Right hindlimb (tissue), 1 donor: ENCODE measurements at regions not wholly inside any gene's neighbourhood (a gene's known extent, or its start where the extent isn't known, plus 50 kb on each side); places are given as distances from the start of the nearest gene placed in this dataset.
A peak's percentile ranks its signal among the peaks of the same experiment; 100 is the strongest.
"Not testable (repeated sequence)": the region's sequence is repeated elsewhere in the genome, so short reads cannot be mapped to it uniquely, and the experiment has no call there.

Experiments used
- DNase-seq: peaks from one replicate; pipeline ENCODE4 v3.0.0-alpha.2; 2018

DNA sequence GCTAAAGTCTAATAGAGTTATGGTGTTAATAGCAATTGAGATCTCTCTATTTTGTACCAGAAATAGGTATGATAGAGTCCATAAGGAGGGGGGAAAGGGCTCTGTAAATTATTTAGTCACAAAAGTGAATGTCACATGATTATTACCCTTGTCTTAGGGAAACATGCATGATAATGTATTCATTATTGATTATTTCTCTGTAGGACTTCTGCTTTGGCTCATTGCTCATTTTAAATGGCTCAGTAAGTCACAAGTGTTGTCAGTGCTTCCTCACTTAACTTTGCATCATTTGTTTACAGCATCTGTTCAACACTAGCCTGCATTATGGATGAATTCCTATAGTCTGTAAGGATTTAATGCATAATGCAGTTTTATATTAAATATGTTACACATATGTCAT, 788.8 kb upstream of the EDIL3 start:
- DNase-seq, result no peak

DNA sequence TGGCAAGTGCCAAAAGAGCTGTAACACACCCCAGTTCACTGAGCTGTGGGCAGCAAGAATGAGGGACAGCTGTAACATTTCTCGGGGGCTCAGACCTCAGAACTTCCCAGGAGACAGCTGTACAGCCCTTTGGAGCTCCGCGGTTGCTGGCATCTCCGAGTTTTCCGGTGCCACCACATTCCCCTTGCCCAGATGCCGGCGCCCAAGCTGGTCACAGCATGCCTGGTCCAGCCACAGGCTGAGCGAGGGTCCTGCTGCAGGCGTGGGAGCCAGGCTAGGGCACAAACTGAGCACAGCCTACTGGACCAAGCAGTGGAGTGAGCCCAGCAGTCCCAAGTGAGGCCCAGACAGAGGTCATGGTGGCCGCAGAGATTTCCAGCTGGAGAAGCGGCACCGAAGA, 797.7 kb upstream of the EDIL3 start:
- DNase-seq, result no peak

- DNase-seq, result no peak
Measured at GRCh38 chr5:85204289-85204688, 819.6 kb upstream of the EDIL3 start.

DNA sequence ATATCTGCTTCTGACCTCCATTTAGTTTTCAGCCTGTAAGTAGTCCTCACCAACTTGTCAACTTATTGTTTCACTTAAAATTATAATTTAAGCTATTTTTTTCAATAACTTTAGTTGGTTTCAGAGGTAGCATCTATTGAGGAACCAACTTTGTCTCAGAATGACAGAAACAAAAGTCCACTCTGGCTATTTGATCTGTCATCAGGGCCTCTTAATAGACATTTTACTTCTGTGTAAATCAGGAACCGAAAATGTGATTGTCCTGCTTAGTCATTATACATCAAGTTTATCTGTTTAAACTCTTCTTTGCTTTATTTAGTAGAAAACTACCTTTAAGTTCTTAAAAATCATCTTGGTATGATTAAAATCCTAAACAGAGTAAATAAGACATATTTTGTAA, 820.8 kb upstream of the EDIL3 start:
- no peak for DNase-seq

DNA sequence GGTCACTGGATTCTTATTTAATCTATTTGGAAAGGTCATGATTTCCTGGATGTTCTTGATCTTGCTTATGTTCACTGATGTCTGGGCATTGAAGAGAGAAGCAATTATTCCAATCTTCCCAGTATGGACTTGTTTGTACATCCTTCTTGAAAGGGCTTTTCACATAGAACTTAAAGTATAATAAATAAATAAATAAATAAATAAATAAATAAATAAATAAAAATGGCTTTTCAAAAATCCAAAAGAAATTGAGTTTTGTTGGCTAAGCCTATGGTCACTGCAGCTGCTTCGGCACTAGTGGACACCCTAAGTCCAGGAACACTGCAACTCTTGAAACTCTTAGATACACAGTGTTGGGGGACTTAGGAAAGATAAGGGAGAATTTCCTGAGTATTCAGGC, 840.7 kb upstream of the EDIL3 start:
- DNase-seq, result no peak

DNA sequence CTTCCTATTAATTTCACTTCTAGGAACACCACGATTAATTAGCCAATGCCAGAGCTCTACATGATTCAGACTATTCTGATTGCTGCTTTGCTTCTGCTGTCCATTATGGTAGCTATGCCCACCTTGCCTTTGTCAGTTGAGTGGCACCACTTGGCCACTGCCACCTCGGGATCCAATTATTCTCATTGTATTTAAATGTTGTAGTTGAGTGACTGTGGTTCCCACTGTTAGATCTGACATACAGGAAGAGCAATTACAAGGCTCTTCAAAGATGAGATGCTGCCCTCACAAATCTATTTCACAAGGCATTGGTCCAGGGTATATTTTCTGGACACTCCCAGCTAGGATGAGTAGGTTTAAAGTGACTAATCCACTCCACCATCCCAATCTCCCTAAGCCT, 864.5 kb upstream of the EDIL3 start:
- no peak for DNase-seq

DNA sequence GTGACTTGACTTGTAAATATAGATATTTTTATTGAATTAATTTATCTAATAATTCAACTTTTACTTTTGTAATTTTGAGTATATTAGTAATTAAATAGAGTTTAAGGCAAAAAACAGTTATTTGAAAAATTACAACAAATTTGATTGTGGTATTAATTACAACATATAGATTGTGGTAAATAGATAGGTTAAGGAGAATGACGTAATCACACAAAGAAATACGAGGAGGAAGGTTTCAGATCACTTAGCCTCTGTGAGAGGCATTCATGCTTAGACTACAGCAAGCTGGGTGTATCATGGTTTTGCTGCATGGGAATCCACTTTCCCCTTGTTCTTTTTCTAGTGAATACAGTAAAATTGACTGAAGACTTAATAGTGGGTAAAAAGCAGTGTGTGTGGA, 878.4 kb upstream of the EDIL3 start:
- DNase-seq, result no peak

- no peak for DNase-seq
Measured at GRCh38 chr5:85266692-85267091, 882.0 kb upstream of the EDIL3 start.

GRCh38 chr5:85268194-85268593, 883.5 kb upstream of the EDIL3 start:
- no peak for DNase-seq

DNA sequence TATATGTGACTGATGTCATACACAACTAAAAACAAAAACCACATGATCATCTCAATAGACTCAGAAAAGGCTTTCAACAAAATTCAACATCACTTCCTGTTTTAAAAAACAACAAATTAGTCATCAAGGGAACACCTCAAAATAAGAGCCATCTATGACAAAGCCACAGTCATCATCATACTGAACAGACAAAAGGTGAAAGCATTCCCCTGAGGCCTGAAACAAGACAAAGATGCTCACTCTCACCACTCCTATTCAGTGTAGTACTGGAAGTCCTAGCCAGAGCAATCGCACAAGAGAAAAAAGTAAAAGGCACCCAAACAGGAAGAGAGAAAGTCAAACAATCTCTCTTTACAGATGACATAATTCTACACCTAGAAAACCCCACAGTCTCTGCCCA, 893.5 kb upstream of the EDIL3 start:
- no peak for DNase-seq

DNA sequence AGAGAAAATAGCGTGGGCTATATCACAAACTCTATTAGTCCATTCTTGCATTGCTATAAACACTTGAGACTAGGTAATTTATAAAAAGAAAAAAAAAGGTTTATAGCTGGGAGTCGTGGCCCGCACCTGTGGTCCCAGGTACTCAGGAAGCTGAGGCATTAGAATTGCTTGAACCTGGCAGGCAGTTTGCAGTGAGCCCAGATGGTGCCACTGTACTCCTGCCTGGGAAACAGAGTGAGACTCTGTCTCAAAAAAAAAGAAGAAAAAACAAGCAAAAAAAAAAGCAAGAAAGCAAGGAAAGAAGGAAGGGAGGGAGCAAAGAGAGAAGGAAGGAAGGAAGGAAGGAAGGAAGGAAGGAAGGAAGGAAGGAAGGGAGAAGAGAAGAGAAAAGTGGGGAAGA, 904.2 kb upstream of the EDIL3 start:
- DNase-seq, result no peak

- DNase-seq, result peak; percentile 22
Measured at GRCh38 chr5:85293145-85293785, 908.6 kb upstream of the EDIL3 start.

DNA sequence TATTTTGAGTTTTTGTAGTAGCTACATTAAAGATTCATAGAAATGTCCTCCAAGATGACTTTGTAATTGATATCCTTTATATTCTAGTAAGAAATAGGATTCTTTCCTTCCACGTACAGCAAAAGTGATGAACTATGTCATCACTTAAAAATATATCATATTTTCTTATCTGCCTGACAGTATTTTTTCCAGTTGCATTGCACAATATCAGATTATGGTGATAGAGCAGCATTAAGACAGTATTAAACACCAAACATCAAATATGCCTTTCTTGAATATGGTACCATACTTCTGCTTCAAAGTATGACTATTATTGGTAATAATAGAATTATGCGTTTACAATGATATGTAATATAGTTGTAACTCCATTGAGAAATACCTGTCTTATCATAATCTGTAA, 919.8 kb upstream of the EDIL3 start:
- no peak for DNase-seq

- no peak for DNase-seq
Measured at GRCh38 chr5:85305766-85306165, 921.1 kb upstream of the EDIL3 start.

- DNase-seq, result no peak
Measured at GRCh38 chr5:85311536-85311935, 926.9 kb upstream of the EDIL3 start.

- no peak for DNase-seq
Measured at GRCh38 chr5:85320495-85320894, 935.8 kb upstream of the EDIL3 start.

GRCh38 chr5:85333276-85333675, 948.6 kb upstream of the EDIL3 start:
- DNase-seq, result no peak

DNA sequence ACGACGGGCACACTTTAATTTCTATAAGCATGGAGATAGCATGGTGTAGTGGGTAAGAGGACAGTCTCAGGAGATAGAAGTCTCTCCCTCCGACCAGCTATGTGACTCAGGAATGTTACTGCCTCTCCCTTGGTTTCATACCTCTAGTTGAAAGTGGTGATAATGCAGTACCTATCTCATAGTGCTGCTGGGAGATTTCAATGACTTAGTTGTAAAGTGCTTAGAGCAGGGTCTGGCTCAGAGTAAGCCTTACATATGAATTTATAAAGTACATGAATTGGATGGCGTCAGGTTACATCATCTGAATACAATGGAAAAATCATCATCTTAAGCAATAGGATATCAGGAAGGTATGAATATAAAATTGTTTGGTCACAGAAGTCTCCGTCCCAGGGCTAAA, 952.8 kb upstream of the EDIL3 start:
- DNase-seq, result no peak

DNA sequence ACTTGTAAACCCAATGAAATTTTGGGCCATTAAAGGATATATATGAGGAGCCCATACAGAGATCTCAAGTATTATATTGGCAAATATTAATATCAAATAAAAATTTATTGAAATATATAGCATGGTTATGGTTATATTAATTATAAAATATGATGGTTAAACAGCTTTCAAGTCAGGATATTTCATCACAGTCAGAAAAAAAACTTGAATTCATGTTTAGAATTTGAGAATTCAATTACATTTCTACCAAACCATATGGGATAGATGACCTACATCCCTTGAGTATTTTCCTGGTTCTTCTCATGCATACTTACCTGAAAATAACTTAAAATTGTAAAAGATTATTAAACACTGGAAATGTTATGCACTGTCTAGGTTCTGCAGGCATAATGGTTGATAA, 956.1 kb upstream of the EDIL3 start:
- no peak for DNase-seq

DNA sequence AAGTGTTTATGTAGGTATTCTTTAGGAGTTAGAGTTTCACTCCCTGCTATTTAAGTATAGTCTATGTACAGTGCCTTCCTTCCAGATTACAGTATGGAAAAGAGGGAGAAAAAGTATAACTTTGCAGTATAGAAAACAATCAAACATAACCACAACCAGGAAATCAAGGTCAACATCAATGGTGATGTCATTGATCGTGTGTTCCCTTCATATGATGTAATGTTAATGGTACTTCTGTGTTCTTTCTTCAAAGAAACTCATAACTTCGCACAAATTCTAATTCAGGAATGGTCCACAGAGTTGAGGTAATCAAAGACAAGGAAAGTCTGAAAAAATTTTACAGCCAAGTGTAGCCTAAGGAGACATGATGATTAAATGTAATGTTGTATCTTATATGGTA, 961.1 kb upstream of the EDIL3 start:
- no peak for DNase-seq

DNA sequence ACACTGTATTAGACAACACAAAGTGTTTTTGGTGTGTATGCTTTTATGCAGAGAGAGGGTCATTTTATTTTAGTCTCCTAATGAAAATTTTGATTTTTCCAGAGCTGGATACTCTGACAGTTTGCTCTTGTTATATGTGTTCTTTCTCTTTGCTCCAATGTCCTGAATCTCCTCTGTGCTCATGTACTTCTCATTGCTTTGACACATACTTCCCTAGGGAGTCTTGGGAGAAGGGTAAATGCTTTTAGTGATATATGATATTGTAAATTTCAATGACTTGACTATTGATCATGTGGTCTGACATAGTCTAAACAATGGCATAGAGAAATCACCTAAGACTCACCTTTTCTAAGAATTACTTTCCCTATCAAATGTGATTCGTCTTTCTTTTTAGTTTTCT, 972.6 kb upstream of the EDIL3 start:
- no peak for DNase-seq

DNA sequence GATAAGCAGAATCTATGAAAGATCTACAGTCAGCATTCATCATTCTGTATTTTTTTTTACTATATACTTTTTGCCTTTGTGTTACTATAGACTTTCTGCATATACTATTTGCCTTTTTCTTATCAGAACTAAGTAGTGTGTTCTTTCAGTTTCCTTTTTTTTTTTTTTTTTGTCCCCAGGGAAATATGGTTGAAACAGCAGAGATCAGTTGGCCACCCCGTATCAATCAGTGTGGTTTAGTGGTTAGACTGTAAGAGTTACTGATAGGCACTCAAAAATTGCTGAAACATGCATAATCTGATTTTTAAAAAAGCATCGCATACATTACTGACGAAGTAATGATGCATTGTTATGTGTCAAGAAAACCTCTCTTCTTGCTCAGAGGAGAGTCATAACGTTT, 990.8 kb upstream of the EDIL3 start:
- no peak for DNase-seq

DNA sequence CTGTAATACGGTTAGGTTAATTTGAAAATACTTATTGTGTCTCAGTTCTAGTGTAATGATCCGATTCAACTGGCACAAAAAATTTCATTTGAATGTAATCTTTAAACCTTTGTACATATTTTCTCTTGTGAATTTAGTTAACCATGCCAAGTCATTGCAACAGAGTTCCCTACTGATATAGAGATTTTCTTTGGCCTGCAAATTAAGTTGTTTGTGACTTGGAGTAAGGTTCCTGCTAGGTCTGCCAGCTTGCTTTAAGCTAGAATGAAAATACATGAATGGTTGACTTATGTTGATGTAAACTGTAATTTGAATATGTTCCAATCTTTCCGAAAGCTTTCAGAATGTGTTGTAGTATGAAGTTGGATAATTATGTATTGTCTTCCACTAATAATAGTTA, 1004.1 kb upstream of the EDIL3 start:
- DNase-seq, result no peak

DNA sequence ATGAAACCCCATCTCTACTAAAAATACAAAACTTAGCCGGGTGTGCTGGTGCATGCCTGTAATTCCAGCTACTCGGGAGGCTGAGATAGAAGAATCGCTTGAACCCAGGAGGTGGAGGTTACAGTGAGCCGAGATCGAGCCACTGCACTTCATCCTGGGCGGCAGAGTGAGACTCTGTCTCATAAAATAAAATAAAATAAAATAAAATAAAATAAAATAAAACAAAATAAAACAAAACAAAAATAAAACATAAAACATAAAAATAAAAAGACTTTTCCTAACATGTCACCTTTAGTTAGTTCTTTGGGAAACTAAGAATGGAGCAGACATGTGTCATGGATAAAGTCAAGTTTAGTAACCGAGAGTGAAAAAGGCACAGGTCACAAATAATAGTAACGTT, 1007.6 kb upstream of the EDIL3 start:
- DNase-seq, result not testable (repeated sequence)

GRCh38 chr5:85395526-85395925, 1010.8 kb upstream of the EDIL3 start:
- no peak for DNase-seq

DNA sequence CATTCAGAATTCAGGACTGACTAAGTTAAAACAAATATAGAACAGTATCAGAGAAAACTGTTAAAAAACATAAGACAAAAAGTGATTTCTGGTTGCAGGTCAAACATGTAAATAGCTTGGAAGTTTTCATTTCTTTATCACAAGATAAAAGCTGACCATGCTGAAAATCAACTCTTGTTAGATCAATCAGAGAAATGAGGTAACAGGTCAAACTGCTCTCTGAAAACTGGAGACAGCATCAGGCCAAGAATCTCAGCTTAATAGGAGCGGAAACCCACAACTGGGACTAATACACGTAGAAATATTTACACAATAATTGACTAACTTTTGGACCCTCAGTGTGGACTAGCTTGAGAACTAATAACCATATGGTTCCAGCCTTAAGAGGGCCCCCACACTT, 1012.8 kb upstream of the EDIL3 start:
- no peak for DNase-seq
